NCI-H748 treated with DMSO at 0.1 percent for 48 hours (cell line): ENCODE measurements at regions not wholly inside any gene's neighbourhood (a gene's known extent, or its start where the extent isn't known, plus 50 kb on each side); places are given as distances from the start of the nearest gene placed in this dataset.
"Not testable (repeated sequence)": the region's sequence is repeated elsewhere in the genome, so short reads cannot be mapped to it uniquely, and the experiment has no call there.

Experiments
- DNase-seq: peaks from one replicate; lab custom pipeline; 2025; lab: John Stamatoyannopoulos, UW

DNA sequence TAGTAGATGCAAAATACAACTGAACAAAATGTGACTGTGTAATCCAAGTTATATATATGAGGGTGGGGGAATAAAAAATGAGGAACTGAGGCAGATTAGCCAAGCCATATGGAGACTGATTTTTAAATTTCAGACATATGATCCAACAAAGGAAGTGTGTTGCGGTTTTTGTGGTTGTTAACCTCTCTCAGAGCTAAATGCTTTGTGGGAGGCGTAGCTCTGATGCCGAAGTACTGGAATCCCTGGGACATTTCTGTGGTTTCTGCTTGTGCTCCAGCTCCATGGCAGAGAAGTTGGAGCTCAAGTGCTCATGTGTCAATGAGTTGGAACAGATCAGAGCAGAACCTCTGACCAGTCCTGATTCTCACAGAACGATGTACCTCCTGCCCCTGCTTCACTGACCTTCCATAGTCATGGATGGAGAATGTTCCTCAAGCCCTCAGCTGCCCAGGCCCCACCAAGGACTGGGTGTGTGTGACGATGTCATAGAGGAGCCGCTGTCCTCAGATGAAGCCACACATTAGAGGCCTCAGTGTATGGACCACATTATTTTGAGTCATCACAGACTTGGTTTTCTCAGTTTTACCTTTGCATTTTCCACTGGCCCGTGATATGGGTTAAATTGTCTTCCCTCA, 107.6 kb downstream of the SOX1 start:
- DNase-seq, result no peak

DNA sequence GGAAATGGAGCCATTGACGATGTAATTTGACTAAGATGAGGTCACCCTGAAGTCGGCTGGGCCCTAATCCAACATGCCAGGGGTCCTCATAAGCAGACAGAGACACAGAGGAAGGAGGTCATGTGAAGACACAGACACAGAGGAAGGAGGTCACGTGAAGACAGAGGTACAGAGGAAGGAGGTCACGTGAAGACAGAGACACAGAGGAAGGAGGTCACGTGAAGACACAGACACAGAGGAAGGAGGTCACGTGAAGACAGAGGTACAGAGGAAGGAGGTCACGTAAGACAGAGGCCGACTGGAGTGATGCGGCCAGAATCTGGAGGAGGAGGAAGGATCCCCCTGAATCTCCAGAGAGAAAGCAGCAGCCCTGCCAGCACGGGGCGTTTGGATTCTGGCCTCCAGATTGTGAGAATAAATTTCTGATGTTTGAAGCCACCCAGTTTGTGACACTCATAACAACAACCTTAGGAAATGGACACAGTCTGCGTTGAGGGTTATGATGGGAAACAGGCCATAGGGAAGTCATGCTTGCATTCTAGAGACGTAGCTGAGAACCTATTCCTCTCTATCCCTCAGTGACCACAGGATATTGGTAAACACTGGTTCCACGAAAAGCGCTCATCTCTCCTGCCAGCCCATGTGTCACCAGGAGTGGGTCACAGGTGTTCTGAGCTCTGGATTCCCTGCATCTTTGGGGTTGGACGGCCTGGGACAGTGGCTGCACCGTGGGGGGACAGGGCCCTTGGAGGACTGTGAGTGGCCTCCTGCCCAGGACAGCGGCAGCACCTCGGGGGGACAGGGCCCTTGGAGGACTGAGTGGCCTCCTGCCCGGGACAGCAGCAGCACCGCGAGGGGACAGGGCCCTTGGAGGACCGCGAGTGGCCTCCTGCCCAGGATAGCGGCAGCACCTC, 108.5 kb downstream of the SOX1 start:
- no peak for DNase-seq

DNA sequence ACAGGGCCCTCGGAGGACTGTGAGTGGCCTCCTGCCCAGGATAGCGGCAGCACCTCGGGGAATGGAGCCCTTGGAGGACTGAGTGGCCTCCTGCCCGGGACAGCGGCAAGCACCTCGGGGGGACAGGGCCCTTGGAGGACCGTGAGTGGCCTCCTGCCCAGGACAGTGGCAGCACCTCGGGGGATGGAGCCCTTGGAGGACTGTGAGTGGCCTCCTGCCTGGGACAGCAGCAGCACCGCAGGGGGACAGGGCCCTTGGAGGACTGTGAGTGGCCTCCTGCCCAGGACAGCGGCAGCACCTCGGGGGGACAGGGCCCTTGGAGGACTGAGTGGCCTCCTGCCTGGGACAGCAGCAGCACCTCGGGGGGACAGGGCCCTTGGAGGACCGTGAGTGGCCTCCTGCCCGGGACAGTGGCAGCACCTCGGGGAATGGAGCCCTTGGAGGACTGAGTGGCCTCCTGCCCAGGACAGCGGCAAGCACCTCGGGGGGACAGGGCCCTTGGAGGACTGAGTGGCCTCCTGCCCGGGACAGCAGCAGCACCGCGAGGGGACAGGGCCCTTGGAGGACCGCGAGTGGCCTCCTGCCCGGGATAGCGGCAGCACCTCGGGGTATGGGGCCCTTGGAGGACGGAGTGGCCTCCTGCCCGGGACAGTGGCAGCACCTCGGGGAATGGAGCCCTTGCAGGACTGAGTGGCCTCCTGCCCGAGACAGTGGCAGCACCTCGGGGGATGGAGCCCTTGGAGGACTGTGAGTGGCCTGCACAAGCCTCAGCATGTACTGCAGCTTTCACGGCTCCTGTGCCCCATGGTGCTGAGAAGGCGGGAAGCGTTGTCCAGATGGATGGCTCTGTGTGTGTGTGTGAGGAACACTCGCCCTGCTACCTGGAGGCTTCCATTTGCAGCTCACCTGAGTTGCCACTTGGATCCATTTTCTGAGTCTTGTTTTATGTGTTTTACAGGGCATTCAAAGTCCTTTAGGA, 109.5 kb downstream of the SOX1 start:
- DNase-seq, result not testable (repeated sequence)

DNA sequence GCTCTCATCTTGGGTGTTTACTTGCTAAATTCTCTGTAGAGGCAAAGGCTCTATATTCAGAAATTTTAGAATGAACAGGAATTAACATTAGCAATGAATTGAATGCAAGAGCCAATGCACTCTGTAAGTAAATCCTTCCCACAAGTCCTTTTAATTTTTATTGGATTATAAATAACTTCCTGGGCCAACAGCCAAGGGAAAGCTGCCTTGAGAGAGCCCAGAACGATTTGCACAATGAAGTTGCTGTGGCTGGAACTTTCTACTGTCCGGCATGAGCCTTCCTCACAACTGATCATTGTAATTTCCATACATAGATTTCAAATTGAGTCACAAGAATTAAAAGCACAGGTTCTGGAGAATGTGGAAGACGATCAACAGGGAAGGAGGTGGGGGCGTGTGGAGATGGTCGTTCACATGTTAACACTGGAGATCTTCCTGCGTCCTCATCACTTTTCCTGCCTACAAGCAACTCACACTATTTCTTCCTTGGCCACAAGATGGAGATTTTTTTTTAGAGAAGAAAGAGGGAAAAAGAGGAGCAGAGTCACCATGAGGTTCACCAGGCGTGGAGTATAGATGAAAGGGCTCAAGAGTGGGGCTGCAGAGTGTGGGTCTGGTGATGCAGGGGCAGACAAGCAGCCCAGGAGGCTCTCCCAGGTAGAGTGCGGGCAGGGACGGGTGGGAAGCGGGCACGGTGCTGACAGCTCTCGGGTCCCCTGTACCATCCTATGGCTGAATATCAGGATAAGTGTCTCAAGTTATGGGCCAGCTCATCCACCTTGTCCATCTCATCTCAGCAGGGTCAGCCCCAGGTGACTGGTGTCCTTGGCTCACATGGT, 110.7 kb downstream of the SOX1 start:
- DNase-seq, result no peak

DNA sequence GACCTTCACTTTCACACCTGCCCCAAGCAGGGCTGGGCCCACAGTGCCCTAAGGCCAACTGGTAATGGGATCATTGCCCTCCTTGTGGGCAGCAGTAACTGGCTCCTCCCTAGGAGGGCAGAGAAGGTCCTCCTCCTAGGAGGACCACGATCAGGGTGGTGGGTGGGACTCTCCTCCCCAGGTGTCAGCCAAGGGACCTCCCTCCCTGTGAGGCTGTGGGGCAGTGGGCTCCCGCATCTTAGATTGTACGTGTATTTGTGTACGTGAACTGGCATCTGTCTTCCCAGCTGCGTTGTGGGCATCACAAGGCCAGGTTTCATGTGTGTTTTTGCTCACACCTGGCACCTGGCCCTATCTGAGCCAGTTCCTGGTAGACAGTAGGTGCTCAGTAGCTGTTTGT, 111.8 kb downstream of the SOX1 start:
- DNase-seq, result no peak

DNA sequence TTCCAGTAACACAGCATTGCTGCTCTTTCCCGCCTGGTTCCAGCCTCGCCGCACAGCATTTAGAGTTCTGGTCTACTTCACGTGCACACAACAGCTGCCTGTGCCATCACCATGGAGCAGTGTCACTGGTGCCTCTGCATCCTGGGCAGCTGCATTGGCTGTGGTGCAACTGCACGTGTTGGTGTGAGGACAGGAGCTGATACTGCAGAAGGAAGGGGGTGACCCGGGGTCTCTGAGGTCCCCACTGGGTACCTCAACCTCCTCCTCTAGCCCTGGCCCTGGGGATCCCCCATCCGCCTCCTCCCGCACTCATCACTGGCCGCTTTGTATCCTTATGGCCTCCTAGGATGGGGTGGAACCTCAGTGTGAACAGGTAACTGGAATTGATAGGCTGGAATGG, 112.5 kb downstream of the SOX1 start:
- no peak for DNase-seq

DNA sequence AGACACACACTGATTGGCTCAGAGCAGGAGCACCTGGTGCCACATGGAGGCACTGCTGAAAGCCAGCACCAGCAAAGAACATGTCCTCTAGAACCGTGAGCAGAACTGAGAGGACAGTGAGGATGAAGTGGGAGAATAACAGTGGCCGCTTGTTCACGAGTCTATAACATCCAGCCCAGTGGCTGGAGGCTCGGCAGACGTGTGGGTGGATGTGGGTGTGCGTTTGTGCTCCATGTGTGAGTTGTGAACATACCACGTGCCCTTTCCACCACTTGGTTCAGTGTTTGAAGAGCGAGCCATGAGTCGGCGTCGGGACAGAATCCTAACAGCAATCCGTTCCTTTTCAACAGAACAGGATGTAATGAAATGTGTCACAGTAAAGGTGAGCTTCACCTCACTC, 113.0 kb downstream of the SOX1 start:
- DNase-seq, result no peak

DNA sequence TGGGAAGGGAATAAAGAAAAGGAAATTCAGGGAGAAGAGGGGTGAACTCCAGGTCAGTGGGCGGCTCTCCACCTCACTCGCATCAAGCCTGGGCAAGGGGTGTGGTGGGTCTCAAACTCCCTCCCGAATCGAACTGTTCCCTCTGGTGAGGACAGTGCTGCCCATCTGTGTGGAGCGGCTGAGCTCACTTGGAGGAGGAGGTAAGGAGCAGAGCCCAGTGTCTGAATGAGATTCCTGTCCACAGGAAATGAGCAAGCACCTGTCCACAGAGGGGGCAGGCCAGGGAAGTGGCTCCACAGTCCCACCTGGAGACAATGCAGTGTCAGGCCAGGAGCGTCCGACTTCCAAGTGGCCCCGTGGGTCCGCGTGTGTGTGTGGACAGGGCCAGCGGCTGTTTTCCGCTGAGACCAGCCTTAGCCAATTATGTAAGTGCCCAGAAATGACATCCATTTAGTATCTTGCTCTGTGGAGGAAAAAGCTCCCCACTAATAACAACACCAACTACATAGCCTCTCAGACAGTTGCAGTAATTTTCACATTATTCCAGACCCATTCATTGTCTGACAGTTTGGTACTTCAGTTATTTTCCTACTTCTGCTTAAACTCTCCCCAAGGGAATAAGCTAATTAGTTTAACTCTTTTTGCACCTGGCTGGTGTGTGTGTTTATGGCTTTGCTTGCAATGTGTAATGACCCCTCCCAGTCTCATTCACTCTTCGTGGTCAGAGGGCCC, 114.6 kb downstream of the SOX1 start:
- no peak for DNase-seq

DNA sequence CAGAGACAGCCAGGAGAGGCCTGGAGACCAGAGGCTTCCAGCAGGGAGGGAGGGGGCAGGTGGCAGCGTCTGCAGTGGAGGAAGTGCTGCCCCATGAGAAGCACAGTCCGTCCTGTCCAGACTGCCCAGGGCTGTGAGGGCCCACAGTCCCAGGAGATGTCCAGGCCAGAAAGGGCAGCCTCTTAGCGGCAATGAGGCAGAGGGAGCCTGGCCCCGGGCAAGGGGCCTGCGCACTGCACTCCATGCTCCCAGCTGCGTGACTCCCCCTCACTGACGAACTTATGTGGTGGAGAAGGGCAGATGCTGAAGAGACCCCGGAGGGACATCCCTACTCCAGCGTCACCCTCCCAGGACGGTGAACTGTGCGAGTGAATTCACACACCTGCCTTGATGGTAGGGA, 115.3 kb downstream of the SOX1 start:
- DNase-seq, result no peak

DNA sequence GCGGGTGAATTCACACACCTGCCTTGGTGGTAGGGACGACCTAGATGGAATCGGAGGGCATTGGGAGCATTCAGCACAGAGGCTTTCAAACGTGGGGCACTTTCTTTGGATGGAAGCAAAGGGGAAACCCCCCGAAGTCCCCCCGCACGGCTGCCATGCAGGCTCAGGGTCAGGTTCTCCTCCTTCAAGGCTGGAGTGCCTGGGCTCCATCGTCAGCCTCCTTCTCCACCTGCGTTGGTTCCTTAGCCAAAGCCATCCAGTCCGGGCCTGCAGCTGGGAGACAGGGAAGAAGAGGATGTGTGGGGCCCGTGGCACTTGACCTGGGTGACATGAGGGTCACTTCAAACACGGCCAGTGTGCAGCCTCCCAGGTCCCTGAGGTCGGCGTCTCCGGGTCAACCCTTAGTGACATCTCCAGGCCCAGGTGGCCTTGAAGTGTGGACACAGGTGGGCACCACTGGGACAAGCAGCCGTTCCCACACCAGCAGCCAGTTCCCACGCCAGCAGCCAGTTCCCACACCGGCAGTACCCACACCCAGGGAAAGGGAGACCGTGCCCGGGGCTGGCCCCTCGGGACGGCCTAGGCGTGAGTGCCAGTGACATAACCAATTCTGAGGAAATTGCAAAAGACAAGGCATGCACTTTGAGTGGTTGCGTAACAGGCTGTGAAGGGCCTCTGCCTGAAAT, 116.0 kb downstream of the SOX1 start:
- DNase-seq, result no peak

DNA sequence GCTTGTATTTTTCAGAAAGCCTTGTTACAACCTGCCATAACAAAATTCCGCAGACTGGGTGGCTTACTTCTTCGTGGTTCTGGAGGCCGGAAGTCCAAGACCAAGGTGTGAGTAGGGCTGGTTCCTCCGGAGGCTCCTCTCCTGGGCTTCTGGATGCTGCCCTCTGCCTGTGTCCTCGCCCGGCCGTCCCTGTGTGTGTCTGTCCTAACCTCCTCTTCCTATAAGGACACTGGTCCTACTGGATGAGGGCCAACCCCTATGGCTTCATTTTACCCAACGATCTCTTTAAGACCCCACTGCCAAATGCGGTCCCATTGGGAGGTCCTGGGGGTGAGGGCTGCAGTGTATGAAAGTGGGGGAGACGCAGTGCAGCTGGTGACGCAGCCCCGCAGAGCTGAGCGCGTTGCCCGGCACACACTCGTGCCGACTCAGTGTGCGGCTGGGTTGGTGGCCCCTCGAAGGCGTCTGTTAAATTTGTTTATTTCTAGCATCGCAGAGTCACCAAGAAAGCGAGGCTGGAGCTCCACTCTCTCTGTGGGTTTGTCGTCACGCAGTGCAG, 116.7 kb downstream of the SOX1 start:
- no peak for DNase-seq

DNA sequence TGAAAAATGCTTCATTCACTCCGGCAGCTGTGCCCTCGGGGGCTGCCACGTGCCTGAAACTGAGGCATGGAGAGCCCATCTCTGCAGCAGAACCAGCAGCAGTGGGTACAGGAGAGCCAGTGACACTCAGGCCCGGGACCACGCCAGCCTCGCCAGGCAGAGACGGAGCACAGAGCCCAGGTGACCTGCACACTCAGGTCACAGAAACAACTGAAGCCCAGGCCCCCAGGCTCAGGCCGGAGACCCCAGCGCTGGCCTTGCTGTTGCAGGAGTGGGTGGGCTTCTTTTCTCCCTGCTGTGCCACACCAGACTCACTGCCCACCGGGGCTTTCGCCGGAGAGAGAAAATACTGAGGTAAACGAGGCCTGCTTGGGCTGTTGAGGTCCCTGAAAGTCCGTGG, 117.3 kb downstream of the SOX1 start:
- DNase-seq, result no peak

DNA sequence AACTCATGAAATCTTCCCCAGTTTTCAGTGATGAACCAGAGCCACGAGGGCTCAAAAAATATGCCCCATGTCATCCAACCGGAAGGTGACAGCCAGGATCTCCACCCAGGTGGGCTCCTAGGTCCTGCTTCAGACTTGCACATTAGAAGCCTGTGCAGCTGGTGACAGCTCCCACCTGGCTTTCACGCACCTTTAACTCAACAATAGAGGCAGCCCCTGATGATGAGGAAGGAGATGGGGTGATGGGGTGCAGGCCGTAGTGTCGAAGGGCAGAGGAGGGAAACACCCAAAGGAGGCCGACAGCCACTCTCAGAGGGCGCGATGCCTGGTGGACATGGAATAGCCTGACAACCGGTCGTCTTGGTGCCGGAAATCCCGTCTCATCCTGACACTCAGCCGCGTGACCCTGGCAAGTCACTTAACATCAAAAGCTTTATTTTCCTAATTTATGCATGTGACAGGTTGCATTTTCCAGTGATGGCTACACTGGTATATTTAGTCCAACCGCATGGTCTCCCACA, 118.0 kb downstream of the SOX1 start:
- DNase-seq, result no peak

DNA sequence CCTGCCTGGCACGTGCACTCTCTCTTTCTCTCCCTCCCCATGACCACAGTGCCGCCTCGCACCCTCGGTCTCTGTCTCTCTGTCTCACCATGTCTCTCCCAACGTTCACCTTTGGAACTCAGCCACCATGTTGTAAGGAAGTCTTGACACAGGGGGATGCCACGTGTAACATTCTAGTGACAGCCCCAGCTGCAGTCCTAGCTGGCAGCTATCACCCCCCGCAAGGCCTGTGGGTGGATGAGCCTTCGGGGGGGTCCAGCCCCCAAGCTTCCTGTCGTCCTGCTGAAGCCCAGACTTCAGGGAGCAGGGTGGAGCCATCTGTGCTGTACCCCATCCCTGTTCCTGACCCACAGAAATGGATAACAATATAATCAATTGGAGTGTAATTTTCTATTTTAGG, 118.5 kb downstream of the SOX1 start:
- no peak for DNase-seq

DNA sequence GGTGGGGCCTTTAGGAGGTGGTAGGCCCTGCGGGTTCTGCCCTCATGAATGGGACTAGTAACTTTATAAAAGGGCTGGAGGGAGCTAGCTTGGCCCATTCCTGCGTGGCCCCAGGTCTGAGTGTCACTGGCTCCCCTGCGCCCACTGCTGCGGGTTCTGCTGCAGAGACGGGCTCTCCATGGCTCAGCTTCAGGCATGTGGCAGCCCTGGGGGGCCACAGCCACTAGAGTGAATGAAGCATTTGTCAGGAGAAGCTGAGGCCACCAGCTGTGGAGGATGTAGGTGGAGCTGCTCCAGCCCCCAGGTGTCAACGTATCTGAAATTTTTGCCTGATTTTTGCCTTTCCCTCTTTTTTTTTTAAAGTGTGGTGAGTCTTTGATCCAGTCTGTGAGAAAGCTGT, 119.1 kb downstream of the SOX1 start:
- no peak for DNase-seq

DNA sequence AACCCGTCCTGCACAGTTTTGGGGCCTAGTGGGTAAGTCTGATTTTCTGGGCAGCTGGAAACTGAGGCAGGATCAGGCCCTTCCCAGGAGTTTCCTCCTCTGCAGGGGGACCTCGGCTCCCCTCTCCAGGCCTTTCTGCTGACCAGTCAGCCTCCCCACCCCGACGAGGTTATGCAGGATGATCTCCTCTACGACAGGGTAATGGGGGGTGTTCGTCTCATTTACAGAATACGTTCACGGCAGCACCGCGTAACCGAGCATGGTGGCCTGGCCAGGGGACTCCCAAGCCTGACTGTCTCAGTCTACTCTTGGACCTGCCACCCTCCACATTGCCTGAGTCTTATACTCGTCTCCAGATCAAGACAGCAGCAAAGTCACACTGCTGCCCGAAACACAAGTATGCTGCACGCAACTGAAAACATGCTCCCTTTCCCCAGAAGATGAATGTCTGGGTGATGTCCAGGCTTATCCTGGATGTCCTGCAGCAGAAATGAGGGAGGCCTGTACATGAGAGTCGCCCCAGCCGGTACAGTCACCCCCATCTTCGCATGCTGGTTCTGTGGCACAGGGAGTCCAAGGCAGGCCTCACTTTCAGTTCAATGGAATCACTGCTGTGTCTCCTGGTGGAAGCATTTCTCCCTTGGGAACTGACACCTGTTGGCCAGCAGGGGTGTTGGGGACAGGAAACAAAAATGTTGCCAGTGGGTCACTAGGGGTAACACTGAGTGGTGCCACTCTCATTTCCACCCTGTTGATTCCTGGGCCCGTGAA, 120.8 kb downstream of the SOX1 start:
- no peak for DNase-seq

DNA sequence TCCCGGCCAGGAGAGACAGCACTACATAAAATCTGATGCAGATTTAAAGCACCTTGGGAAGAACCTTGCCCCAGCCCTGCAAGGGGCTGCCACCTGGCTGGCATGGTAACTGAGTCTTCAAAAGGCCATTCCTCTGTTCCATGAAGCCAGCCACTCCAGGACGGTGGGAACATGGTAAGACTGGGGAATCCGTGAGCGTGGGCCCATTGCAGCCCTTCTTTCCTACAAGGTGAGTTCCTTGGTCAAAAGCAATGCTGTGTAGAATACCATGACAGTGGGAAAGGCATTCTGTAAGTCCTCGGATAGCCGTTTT, 121.3 kb downstream of the SOX1 start:
- DNase-seq, result no peak

DNA sequence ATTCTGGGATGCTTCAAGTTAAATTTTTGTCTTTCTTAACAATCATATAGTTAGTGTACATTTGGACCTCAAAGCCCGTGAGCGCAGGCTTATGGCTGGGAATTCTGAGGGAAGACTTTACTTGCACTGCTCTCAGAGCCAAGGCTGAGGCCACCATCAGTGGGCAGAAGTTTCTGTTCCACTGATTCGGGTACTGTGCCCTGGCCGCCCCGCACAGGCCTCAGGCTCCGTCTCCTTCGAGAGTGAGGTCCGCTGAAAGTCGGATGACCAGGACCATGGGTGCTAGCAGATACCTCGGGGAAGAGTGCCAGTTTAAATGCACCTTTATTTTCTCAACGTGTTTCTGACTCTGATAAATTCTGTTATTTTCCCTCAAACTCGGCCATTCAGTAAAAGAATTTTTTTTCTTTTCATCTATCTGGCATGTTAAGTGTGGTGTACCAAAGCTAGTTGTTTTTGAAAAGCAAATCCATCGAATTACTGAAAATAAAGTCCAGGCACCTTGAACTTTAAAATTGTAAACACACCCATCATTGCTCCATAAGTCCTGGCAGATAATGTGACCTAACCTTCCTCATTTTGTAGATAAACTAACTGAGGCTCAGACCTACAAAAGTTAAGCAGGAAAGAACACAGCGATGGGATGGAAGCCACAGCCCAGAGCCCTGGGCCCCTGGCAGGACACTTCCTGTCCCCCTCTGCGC, 126.7 kb downstream of the SOX1 start:
- no peak for DNase-seq

DNA sequence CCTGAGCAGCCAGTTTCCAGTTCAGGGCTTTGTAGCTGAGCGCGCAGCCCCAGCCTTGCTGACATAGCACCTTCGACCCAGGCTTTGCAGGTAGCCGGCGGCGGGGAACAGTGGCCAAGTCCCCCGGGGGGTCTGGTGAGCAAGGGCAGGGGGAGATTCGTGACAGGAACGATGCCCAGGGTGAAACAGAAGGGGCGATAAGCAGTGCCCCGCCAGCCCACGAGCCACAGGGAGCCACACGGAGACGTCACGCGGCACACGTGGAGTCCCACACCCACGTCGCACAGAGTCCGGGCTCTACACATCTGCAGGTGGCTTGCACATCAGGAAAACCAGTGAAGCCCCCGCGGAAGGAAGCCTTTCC, 127.2 kb downstream of the SOX1 start:
- DNase-seq, result no peak
